H9 (cell line): ENCODE measurements at regions not wholly inside any gene's neighbourhood (a gene's known extent, or its start where the extent isn't known, plus 50 kb on each side); places are given as distances from the start of the nearest gene placed in this dataset.

ENCODE experiments used
- DNase-seq: peaks from one replicate; pipeline ENCODE4 v3.0.0-alpha.2; 2017
- H2AFZ ChIP-seq: one replicate; pipeline ENCODE4 v1.6.1; 2013; ENCODE audit warnings: mild to moderate bottlenecking, low read length, control low read depth, moderate library complexity
- H2AK5ac ChIP-seq: 2 replicates; pipeline ENCODE4 v1.6.1; 2013; ENCODE audit warnings: low read length, control low read depth, mixed read lengths; ENCODE audit not compliant: insufficient read length
- H2BK120ac ChIP-seq: one replicate; pipeline ENCODE4 v1.6.1; 2013; ENCODE audit warnings: low read depth, mild to moderate bottlenecking, low read length, control low read depth, inconsistent platforms; ENCODE audit not compliant: poor library complexity, severe bottlenecking
- H2BK12ac ChIP-seq: 2 replicates; pipeline ENCODE4 v1.6.1; 2013; ENCODE audit warnings: low read length, control low read depth, mixed read lengths, low read depth; ENCODE audit not compliant: insufficient read length
- H2BK15ac ChIP-seq: 2 replicates; pipeline ENCODE4 v1.6.1; 2013; ENCODE audit warnings: low read depth, low read length, control low read depth
- H2BK20ac ChIP-seq: one replicate; pipeline ENCODE4 v1.6.1; 2013; ENCODE audit warnings: low read depth, mild to moderate bottlenecking, low read length, control low read depth, inconsistent platforms; ENCODE audit not compliant: poor library complexity, severe bottlenecking
- H2BK5ac ChIP-seq: 2 replicates; pipeline ENCODE4 v1.6.1; 2013; ENCODE audit warnings: low read length, control low read depth, mixed read lengths; ENCODE audit not compliant: insufficient read length
- H3K14ac ChIP-seq: 2 replicates; pipeline ENCODE4 v1.6.1; 2013; ENCODE audit warnings: low read length, control low read depth; ENCODE audit not compliant: insufficient read depth
- H3K18ac ChIP-seq: 2 replicates; pipeline ENCODE4 v1.6.1; 2013; ENCODE audit warnings: low read depth, mild to moderate bottlenecking, mixed read lengths, low read length, control low read depth; ENCODE audit not compliant: insufficient read length
- H3K23ac ChIP-seq: 2 replicates; pipeline ENCODE4 v1.6.1; 2013; ENCODE audit warnings: low read length, control low read depth, mixed read lengths, low read depth; ENCODE audit not compliant: insufficient read length
- H3K23me2 ChIP-seq: 2 replicates; pipeline ENCODE4 v1.6.1; 2013; ENCODE audit warnings: low read depth, mild to moderate bottlenecking, mixed read lengths, low read length, control low read depth; ENCODE audit not compliant: insufficient read length, poor library complexity, severe bottlenecking
- H3K27ac ChIP-seq: 2 replicates; pipeline ENCODE4 v1.5.1; 2013; ENCODE audit warnings: low read length, control low read depth, mixed read lengths, low read depth; ENCODE audit not compliant: insufficient read length
- H3K27me3 ChIP-seq: 2 replicates; pipeline ENCODE4 v1.6.1; 2013; ENCODE audit warnings: low read length, control low read depth, inconsistent platforms; ENCODE audit not compliant: insufficient read depth
- H3K4ac ChIP-seq: 2 replicates; pipeline ENCODE4 v1.6.1; 2013; ENCODE audit warnings: low read depth, mild to moderate bottlenecking, control low read depth, inconsistent platforms, low read length, moderate library complexity
- H3K4me1 ChIP-seq: 2 replicates; pipeline ENCODE4 v1.6.1; 2013; ENCODE audit warnings: low read length, control low read depth, inconsistent platforms; ENCODE audit not compliant: insufficient read depth
- H3K4me2 ChIP-seq: 2 replicates; pipeline ENCODE4 v1.6.1; 2013; ENCODE audit warnings: low read length, control low read depth, mixed read lengths; ENCODE audit not compliant: insufficient read length, insufficient read depth
- H3K56ac ChIP-seq: 2 replicates; pipeline ENCODE4 v1.6.1; 2013; ENCODE audit warnings: low read depth, mild to moderate bottlenecking, mixed read lengths, low read length, control low read depth; ENCODE audit not compliant: insufficient read length
- H3K79me1 ChIP-seq: 2 replicates; pipeline ENCODE4 v1.6.1; 2013; ENCODE audit warnings: low read depth, mild to moderate bottlenecking, moderate library complexity, low read length, control low read depth, inconsistent platforms; ENCODE audit not compliant: insufficient read depth, poor library complexity, severe bottlenecking
- H3K79me2 ChIP-seq: 2 replicates; pipeline ENCODE4 v1.6.1; 2013; ENCODE audit warnings: low read length, control low read depth, inconsistent platforms; ENCODE audit not compliant: insufficient read depth
- H3K9ac ChIP-seq: 2 replicates; pipeline ENCODE4 v1.6.1; 2013; ENCODE audit warnings: low read length, control low read depth, mixed read lengths; ENCODE audit not compliant: insufficient read length; ENCODE audit errors: extremely low read depth
- H3K9me3 ChIP-seq: one replicate; pipeline ENCODE4 v1.6.1; 2013; ENCODE audit warnings: low read depth, low read length, inconsistent platforms; ENCODE audit not compliant: control insufficient read depth
- H3T11ph ChIP-seq: one replicate; pipeline ENCODE4 v1.6.1; 2013; ENCODE audit warnings: mild to moderate bottlenecking, low read length, control low read depth, inconsistent platforms
- H4K20me1 ChIP-seq: one replicate; pipeline ENCODE4 v1.6.1; 2013; ENCODE audit not compliant: control insufficient read depth, insufficient read length, insufficient read depth
- H4K5ac ChIP-seq: 2 replicates; pipeline ENCODE4 v1.6.1; 2013; ENCODE audit warnings: low read depth, mild to moderate bottlenecking, mixed read lengths, low read length, control low read depth; ENCODE audit not compliant: insufficient read length
- H4K8ac ChIP-seq: replicated peaks from 2 replicates; pipeline ENCODE4 v1.6.1; 2013; ENCODE audit warnings: low read length, control low read depth, mixed read lengths, low read depth; ENCODE audit not compliant: insufficient read length
- H4K91ac ChIP-seq: 2 replicates; pipeline ENCODE4 v1.6.1; 2013; ENCODE audit warnings: low read depth, mild to moderate bottlenecking, moderate library complexity, mixed read lengths, low read length, control low read depth; ENCODE audit not compliant: insufficient read length
- H3K27ac Mint-ChIP-seq, 3 experiments: 2 replicates in 2 of 3; 3 replicates in 1 of 3; pipeline ENCODE4 v1.8.0; 2020 to 2021; ENCODE audit warnings: mixed read lengths in 3 of 3, mild to moderate bottlenecking in 1 of 3, moderate library complexity in 1 of 3
- H3K27me3 Mint-ChIP-seq: 2 replicates; pipeline ENCODE4 v1.8.0; 2021; ENCODE audit warnings: low read depth, mild to moderate bottlenecking, moderate library complexity, mixed read lengths
- H3K36me3 Mint-ChIP-seq, 3 experiments: 2 replicates in 2 of 3; 3 replicates in 1 of 3; pipeline ENCODE4 v1.8.0; 2020 to 2021; ENCODE audit warnings: low read depth in 3 of 3, mixed read lengths in 3 of 3; ENCODE audit not compliant: insufficient read depth in 1 of 3
- H3K4me1 Mint-ChIP-seq, 2 experiments: 2 replicates each; pipeline ENCODE4 v1.8.0; 2020; ENCODE audit warnings: mixed read lengths in 2 of 2
- H3K4me3 Mint-ChIP-seq, 2 experiments: 2 replicates in 1 of 2; 3 replicates in 1 of 2; pipeline ENCODE4 v1.8.0; 2020 to 2021; ENCODE audit warnings: mild to moderate bottlenecking in 2 of 2, mixed read lengths in 2 of 2, moderate library complexity in 1 of 2
- H3K9me3 Mint-ChIP-seq, 2 experiments: 2 replicates in 1 of 2; 3 replicates in 1 of 2; pipeline ENCODE4 v1.8.0; 2020; ENCODE audit warnings: mild to moderate bottlenecking in 2 of 2, mixed read lengths in 2 of 2, moderate library complexity in 1 of 2
- WGBS: extraction: QIAGEN DNeasy Blood & Tissue Kit; methylation state at CpG from one replicate; pipeline ENCODE4 v1.1.7; 2013; ENCODE audit warnings: missing lambda C conversion rate, low lambda C conversion rate, mixed read lengths; ENCODE audit not compliant: insufficient read length; ENCODE audit errors: extremely low coverage; 5-methylcytosine and 5-hydroxymethylcytosine counted together
- TF ChIP-seq, protein P1 (sequence below): fragments of 200-600 bp; sonication (generic); conservative IDR thresholded peaks from 3 replicates; pipeline ENCODE4 v1.8.0; 2021; ENCODE audit warnings: antibody characterized with exemption, mild to moderate bottlenecking

DNA sequence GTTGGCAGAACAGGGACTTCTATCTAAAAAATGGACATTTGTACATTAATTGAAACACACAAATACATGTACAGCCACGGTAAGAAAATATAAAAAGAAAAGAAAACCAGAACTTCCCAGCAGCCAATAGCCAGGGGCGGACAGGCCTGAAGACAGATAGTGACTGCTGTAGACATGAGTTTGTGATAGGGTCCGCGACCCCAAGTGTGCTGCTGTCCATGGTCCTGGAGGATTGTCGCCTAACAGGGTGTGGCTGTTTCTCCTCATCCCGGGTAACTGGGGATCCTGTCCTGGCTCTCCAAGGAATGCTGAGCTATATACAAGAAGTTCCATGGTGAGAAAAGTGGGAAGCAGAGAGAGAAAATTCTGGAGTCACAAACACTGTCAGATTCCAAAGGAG is 266.5 kb upstream of the SALL3 start:
- WGBS, result no CpG with 5 or more reads among the region's 6 CpGs
- no peak overlapping the region for H3K27ac ChIP-seq
- no peak overlapping the region for H3K4ac ChIP-seq
- no peak overlapping the region for H4K5ac ChIP-seq
- H2AK5ac ChIP-seq, result no peak overlapping the region
- no peak overlapping the region for H4K91ac ChIP-seq
- Mint-ChIP-seq H3K4me3 (no peak overlapping the region), H3K9me3 (peaks cover 10 to 11% of the 10 kb centered on the region in 2 experiments), H3K4me1 (no peaks in the 10 kb centered on the region), H3K36me3 (peaks cover 6 to 9% (median 8%) of the 10 kb centered on the region in 3 experiments; a peak in 6 of 7 replicates), H3K27me3 (peaks cover 5% of the 10 kb centered on the region), H3K27ac (no peak overlapping the region)
- peaks cover 9% of the 10 kb centered on the region for H3K9me3 ChIP-seq
- H2BK12ac ChIP-seq, result no peak overlapping the region
- peaks cover 4% of the 10 kb centered on the region for H3K23me2 ChIP-seq
- no peak overlapping the region for H3K4me2 ChIP-seq
- no peak overlapping the region for H4K8ac ChIP-seq
- H2BK15ac ChIP-seq, result no peak overlapping the region
- H3K14ac ChIP-seq, result no peak overlapping the region
- no peak overlapping the region for H2BK5ac ChIP-seq
- no peak overlapping the region for H3K56ac ChIP-seq
- H3T11ph ChIP-seq, result no peak overlapping the region
- no peak overlapping the region for H3K23ac ChIP-seq
- no peak overlapping the region for H2BK120ac ChIP-seq
- DNase-seq, result peak; percentile 67
- H2BK20ac ChIP-seq, result no peak overlapping the region
- H3K18ac ChIP-seq, result no peak overlapping the region
- no peaks in the 10 kb centered on the region for H4K20me1 ChIP-seq
- no peaks in the 10 kb centered on the region for H3K4me1 ChIP-seq
- no peaks in the 10 kb centered on the region for H3K79me2 ChIP-seq
- TF ChIP-seq, protein P1, sequence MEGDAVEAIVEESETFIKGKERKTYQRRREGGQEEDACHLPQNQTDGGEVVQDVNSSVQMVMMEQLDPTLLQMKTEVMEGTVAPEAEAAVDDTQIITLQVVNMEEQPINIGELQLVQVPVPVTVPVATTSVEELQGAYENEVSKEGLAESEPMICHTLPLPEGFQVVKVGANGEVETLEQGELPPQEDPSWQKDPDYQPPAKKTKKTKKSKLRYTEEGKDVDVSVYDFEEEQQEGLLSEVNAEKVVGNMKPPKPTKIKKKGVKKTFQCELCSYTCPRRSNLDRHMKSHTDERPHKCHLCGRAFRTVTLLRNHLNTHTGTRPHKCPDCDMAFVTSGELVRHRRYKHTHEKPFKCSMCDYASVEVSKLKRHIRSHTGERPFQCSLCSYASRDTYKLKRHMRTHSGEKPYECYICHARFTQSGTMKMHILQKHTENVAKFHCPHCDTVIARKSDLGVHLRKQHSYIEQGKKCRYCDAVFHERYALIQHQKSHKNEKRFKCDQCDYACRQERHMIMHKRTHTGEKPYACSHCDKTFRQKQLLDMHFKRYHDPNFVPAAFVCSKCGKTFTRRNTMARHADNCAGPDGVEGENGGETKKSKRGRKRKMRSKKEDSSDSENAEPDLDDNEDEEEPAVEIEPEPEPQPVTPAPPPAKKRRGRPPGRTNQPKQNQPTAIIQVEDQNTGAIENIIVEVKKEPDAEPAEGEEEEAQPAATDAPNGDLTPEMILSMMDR, result no peak
- no peaks in the 10 kb centered on the region for H3K79me1 ChIP-seq
- H3K9ac ChIP-seq, result no peak overlapping the region
- H2AFZ ChIP-seq, result no peak overlapping the region
- no peaks in the 10 kb centered on the region for H3K27me3 ChIP-seq
